K562 (cell line): ENCODE measurements at regions not wholly inside any gene's neighbourhood (a gene's known extent, or its start where the extent isn't known, plus 50 kb on each side); places are given as distances from the start of the nearest gene placed in this dataset.
"Not testable (repeated sequence)": the region's sequence is repeated elsewhere in the genome, so short reads cannot be mapped to it uniquely, and the experiment has no call there.

Experiments
- ATAC-seq: fragments of 200-7000 bp; cut with Tn5 transposase; 3 replicates; pipeline ENCODE4 v1.9.1; 2020; ENCODE audit warnings: moderate library complexity
- BruUV-seq: library from RNA; stranded (reverse); fragments of 400-500 nt; replicated peaks from 2 replicates; lab custom pipeline; 2021; lab: Mats Ljungman, UMichigan
- CTCF ChIA-PET: fragments of 300-600 bp; formaldehyde crosslinking; extraction: SDS; loops from one replicate; lab custom pipeline; 2021; ENCODE audit warnings: low intra/inter-chr PET ratio; lab: Yijun Ruan, JAX
- POLR2A ChIA-PET: fragments of 300-600, 350-650 bp; sonication (Branson Sonifier 250); formaldehyde crosslinking; extraction: SDS; loops from one replicate; lab custom pipeline; 2021; ENCODE audit warnings: antibody characterized with exemption, inconsistent platforms; lab: Yijun Ruan, JAX
- DNase-seq, 4 experiments: peaks; one replicate each; pipeline versions ENCODE4 v3.0.0 to v3.0.0-alpha.2; 2011 to 2018; ENCODE audit warnings: low spot score in 3 of 4, mixed read lengths in 3 of 4; ENCODE audit errors: extremely low read depth in 1 of 4
- FAIRE-seq: peaks from 2 replicates; lab custom pipeline; 2011; peaks lifted over from hg19 to GRCh38; lab: Jason Lieb, UNC
- H2AFZ ChIP-seq: 2 replicates; pipeline ENCODE4 v1.6.0; 2011; ENCODE audit warnings: low read depth, low read length, control low read depth, inconsistent platforms
- H3K27ac ChIP-seq: fragments of 200-600 bp; 3 replicates; pipeline ENCODE4 v1.8.0; 2011; ENCODE audit warnings: low read depth, mild to moderate bottlenecking, control low read depth, inconsistent platforms, low read length, moderate library complexity, mixed read lengths; ENCODE audit errors: extremely low read depth
- H3K27me3 ChIP-seq, 2 experiments: fragments of 300-600 bp in 1 of 2; 2 replicates in 1 of 2; 3 replicates in 1 of 2; pipeline versions ENCODE4 v1.6.0 to v1.8.0; 2011; ENCODE audit warnings: inconsistent platforms in 2 of 2, low read length in 2 of 2, mild to moderate bottlenecking in 1 of 2, mixed read lengths in 1 of 2, moderate library complexity in 1 of 2; ENCODE audit not compliant: control insufficient read depth in 2 of 2, insufficient read depth in 2 of 2
- H3K36me3 ChIP-seq: fragments of 300-600 bp; 3 replicates; pipeline ENCODE4 v1.8.0; 2011; ENCODE audit warnings: mild to moderate bottlenecking, low read length, inconsistent platforms; ENCODE audit not compliant: control insufficient read depth, insufficient read depth
- H3K4me1 ChIP-seq, 2 experiments: fragments of 200-600 bp in 1 of 2; replicated peaks in 1 of 2; 2 replicates in 1 of 2; 3 replicates in 1 of 2; pipeline versions ENCODE4 v1.5.1 to v1.8.0; 2011; ENCODE audit warnings: inconsistent platforms in 2 of 2, low read length in 2 of 2, mild to moderate bottlenecking in 1 of 2, mixed read lengths in 1 of 2, moderate library complexity in 1 of 2; ENCODE audit not compliant: control insufficient read depth in 2 of 2, insufficient read depth in 2 of 2
- H3K4me2 ChIP-seq: 2 replicates; pipeline ENCODE4 v1.6.1; 2011; ENCODE audit warnings: low read length, control low read depth, inconsistent platforms, mixed read lengths; ENCODE audit not compliant: insufficient read depth
- H3K4me3 ChIP-seq: fragments of 200-600 bp; sonication (generic), shearing (Covaris generic); 2 replicates; pipeline ENCODE4 v1.5.1; 2016; ENCODE audit warnings: control low read depth, inconsistent platforms
- H3K79me2 ChIP-seq: fragments of 200-600 bp; 3 replicates; pipeline ENCODE4 v1.8.0; 2011; ENCODE audit warnings: low read length, inconsistent platforms; ENCODE audit not compliant: control insufficient read depth, insufficient read depth
- H3K9ac ChIP-seq, 2 experiments: 2 replicates each; pipeline versions ENCODE4 v1.6.0 to v1.6.1; 2011; ENCODE audit warnings: low read depth in 2 of 2, low read length in 2 of 2, control low read depth in 1 of 2, inconsistent platforms in 1 of 2, mild to moderate bottlenecking in 1 of 2, mixed read lengths in 1 of 2; ENCODE audit not compliant: insufficient read depth in 1 of 2
- H3K9me1 ChIP-seq: one replicate; pipeline ENCODE4 v1.6.0; 2011; ENCODE audit warnings: inconsistent platforms, mild to moderate bottlenecking, low read length, moderate library complexity; ENCODE audit not compliant: control insufficient read depth, insufficient read depth
- H3K9me3 ChIP-seq: replicated peaks from 2 replicates; pipeline ENCODE4 v1.5.1; 2011; ENCODE audit warnings: low read depth, low read length, inconsistent platforms; ENCODE audit not compliant: control insufficient read depth, insufficient read depth
- H4K20me1 ChIP-seq: replicated peaks from 2 replicates; pipeline ENCODE4 v1.6.1; 2011; ENCODE audit warnings: low read length, inconsistent platforms, mixed read lengths; ENCODE audit not compliant: control insufficient read depth, insufficient read depth
- ZNF766 ChIP-seq: fragments of 200-800 bp; sonication (Bioruptor generic); conservative IDR thresholded peaks from 2 replicates; pipeline ENCODE4 v1.6.1; 2016; ENCODE audit warnings: missing genetic modification characterization, missing compliant biosample characterization
- WGBS: fragments of 100-300 bp; shearing (Covaris generic); methylation state at CpG from one replicate; pipeline ENCODE4 v1.1.6; 2016; ENCODE audit warnings: low coverage, mixed read lengths; ENCODE audit not compliant: insufficient coverage; ENCODE audit errors: missing lambda C conversion rate; 5-methylcytosine and 5-hydroxymethylcytosine counted together
- in situ Hi-C: fragments of 300-500 bp; cut with MboI; formaldehyde crosslinking; loops from 4 replicates; pipeline ENCODE4 v1.15.0; 2018; ENCODE audit warnings: inconsistent platforms, mixed read lengths
- intact Hi-C: fragments of 100-400 bp; cut with micrococcal nuclease; formaldehyde crosslinking; loops from 2 replicates; pipeline ENCODE4 v1.14.2; 2022

GRCh38 chr9:61523897-61524620, 334.2 kb downstream of the SPATA31A7 start:
- H4K20me1 ChIP-seq, H3K27me3 ChIP-seq, H3K9me1 ChIP-seq, H3K4me1 ChIP-seq, H3K27ac ChIP-seq, H3K4me3 ChIP-seq, POLR2A ChIA-PET, DNase-seq, intact Hi-C loops, H3K36me3 ChIP-seq, ATAC-seq, H3K4me2 ChIP-seq, H3K9me3 ChIP-seq, in situ Hi-C loops, FAIRE-seq, BruUV-seq, H2AFZ ChIP-seq, H3K9ac ChIP-seq, CTCF ChIA-PET, H3K79me2 ChIP-seq: not testable (repeated sequence)
- WGBS, result 10% methylated on average over 4 of the region's 4 CpGs
- TF ChIP-seq ZNF766, result peak; percentile 84

GRCh38 chr9:61525629-61526028, 335.8 kb downstream of the SPATA31A7 start:
- BruUV-seq, H3K9me3 ChIP-seq, H3K4me2 ChIP-seq, H3K9me1 ChIP-seq, H3K79me2 ChIP-seq, POLR2A ChIA-PET, CTCF ChIA-PET, H3K9ac ChIP-seq, DNase-seq, H3K27ac ChIP-seq, H2AFZ ChIP-seq, H3K4me1 ChIP-seq, H3K27me3 ChIP-seq, H4K20me1 ChIP-seq, intact Hi-C loops, H3K4me3 ChIP-seq, H3K36me3 ChIP-seq, ATAC-seq, FAIRE-seq, in situ Hi-C loops: not testable (repeated sequence)
- 83% methylated on average over 3 of the region's 4 CpGs for WGBS
